Duodenal mucosa (tissue), 2 donors: ENCODE measurements at regions not wholly inside any gene's neighbourhood (a gene's known extent, or its start where the extent isn't known, plus 50 kb on each side); places are given as distances from the start of the nearest gene placed in this dataset.

Source experiments
- H3K27ac ChIP-seq: one replicate; pipeline ENCODE4 v1.7.0; 2013; ENCODE audit warnings: low read depth, low read length
- H3K27me3 ChIP-seq, 2 donors: one replicate each; pipeline ENCODE4 v1.7.0; 2013; ENCODE audit warnings: low read length in 2 of 2, control low read depth in 1 of 2; ENCODE audit not compliant: insufficient read depth in 2 of 2, control insufficient read depth in 1 of 2
- H3K36me3 ChIP-seq, 2 donors: one replicate each; pipeline ENCODE4 v1.7.0; 2013; ENCODE audit warnings: low read length in 2 of 2, control low read depth in 1 of 2; ENCODE audit not compliant: insufficient read depth in 2 of 2, control insufficient read depth in 1 of 2
- H3K4me1 ChIP-seq, 2 donors: one replicate each; pipeline ENCODE4 v1.7.0; 2013; ENCODE audit warnings: low read length in 2 of 2, control low read depth in 1 of 2; ENCODE audit not compliant: insufficient read depth in 2 of 2, control insufficient read depth in 1 of 2
- H3K4me3 ChIP-seq, 2 donors: one replicate each; pipeline ENCODE4 v1.7.0; 2013; ENCODE audit warnings: low read length in 2 of 2, low read depth in 1 of 2
- H3K9ac ChIP-seq, 2 donors: one replicate each; pipeline ENCODE4 v1.7.0; 2013; ENCODE audit warnings: low read length in 2 of 2, low read depth in 1 of 2
- H3K9me3 ChIP-seq, 2 donors: one replicate each; pipeline ENCODE4 v1.7.0; 2013; ENCODE audit warnings: low read length in 2 of 2, control low read depth in 1 of 2; ENCODE audit not compliant: control insufficient read depth in 1 of 2

GRCh38 chr9:29021632-29022031 lies 1448.4 kb upstream of the C9orf72 start:
- Histone ChIP-seq H3K27me3 (no peaks in the 10 kb centered on the region), H3K27ac (no peak overlapping the region), H3K9me3 (peaks cover 0 to 2% of the 10 kb centered on the region in 2 donors), H3K4me3 (no peak overlapping the region), H3K4me1 (no peaks in the 10 kb centered on the region), H3K36me3 (no peaks in the 10 kb centered on the region), H3K9ac (no peak overlapping the region)

DNA sequence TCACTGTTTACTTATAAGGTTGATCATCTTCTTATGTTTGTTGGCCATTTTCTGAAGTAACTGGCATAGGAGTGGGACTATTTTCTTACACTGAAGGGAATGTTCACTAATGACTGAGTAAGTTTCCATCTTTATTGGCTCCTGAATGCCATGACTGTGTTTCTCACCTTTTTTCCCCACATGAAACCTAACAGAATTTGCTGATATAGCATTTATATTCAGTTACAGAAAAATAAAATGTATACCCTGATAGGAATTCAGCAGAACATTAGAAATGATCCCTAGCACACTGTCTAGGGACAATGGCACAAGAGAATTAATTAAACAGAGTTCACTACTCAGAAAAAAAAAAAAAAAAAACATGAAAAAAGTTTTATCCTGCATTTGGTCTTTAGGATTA lies 1465.1 kb upstream of the C9orf72 start:
- H3K36me3 ChIP-seq = no peaks in the 10 kb centered on the region
- no peak overlapping the region for H3K4me3 ChIP-seq
- H3K27ac ChIP-seq = no peak overlapping the region

GRCh38 chr9:29039258-29039657 lies 1466.0 kb upstream of the C9orf72 start:
- Histone ChIP-seq H3K4me1 (no peaks in the 10 kb centered on the region), H3K27ac (no peak overlapping the region), H3K9ac (no peak overlapping the region), H3K36me3 (no peaks in the 10 kb centered on the region), H3K9me3 (peaks cover 0 to 6% of the 10 kb centered on the region in 2 donors), H3K4me3 (no peak overlapping the region), H3K27me3 (no peaks in the 10 kb centered on the region)

More for the DNA sequence above, 1465.1 kb upstream of the C9orf72 start:
- Histone ChIP-seq H3K27me3 (no peaks in the 10 kb centered on the region), H3K4me1 (no peaks in the 10 kb centered on the region), H3K9ac (no peak overlapping the region), H3K9me3 (peaks cover 0 to 6% of the 10 kb centered on the region in 2 donors)

DNA sequence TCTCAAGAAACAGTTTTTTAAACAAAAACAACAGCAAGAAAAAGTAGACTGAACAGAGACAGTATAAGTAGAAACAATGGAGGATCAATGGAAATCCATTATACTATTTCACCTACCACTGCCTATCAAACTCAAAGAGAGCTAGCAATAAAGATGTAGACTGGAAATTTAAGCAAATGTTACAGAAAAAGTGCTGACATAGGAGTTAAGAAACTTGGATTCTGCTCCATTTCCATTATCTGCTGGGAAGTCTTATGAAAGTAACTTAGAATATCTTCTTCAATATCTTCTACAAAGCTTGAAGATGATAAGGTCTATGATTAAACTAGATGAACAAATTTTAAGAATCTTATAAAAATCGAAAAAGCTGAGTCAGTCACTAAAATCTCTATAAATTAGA lies 1469.8 kb upstream of the C9orf72 start:
- H3K4me3 ChIP-seq = no peak overlapping the region
- peaks cover 0 to 6% of the 10 kb centered on the region in 2 donors for H3K9me3 ChIP-seq
- H3K27ac ChIP-seq = no peak overlapping the region
- H3K9ac ChIP-seq = no peak overlapping the region
- no peaks in the 10 kb centered on the region for H3K36me3 ChIP-seq
- H3K27me3 ChIP-seq = no peaks in the 10 kb centered on the region
- no peaks in the 10 kb centered on the region for H3K4me1 ChIP-seq

GRCh38 chr9:29044959-29045358 lies 1471.7 kb upstream of the C9orf72 start:
- Histone ChIP-seq H3K4me3 (no peak overlapping the region), H3K9ac (no peak overlapping the region), H3K27me3 (no peaks in the 10 kb centered on the region), H3K4me1 (no peaks in the 10 kb centered on the region), H3K36me3 (no peaks in the 10 kb centered on the region), H3K9me3 (no peaks in the 10 kb centered on the region), H3K27ac (no peak overlapping the region)

GRCh38 chr9:29060041-29060440 lies 1486.8 kb upstream of the C9orf72 start:
- Histone ChIP-seq H3K4me1 (no peaks in the 10 kb centered on the region), H3K36me3 (no peaks in the 10 kb centered on the region), H3K4me3 (no peak overlapping the region), H3K27me3 (no peaks in the 10 kb centered on the region), H3K27ac (no peak overlapping the region), H3K9me3 (no peaks in the 10 kb centered on the region), H3K9ac (no peak overlapping the region)

- H3K4me1 ChIP-seq = no peaks in the 10 kb centered on the region
- H3K36me3 ChIP-seq = no peaks in the 10 kb centered on the region
- H3K4me3 ChIP-seq = no peak overlapping the region
- no peak overlapping the region for H3K9ac ChIP-seq
- no peaks in the 10 kb centered on the region for H3K27me3 ChIP-seq
- no peak overlapping the region for H3K27ac ChIP-seq
- H3K9me3 ChIP-seq = no peaks in the 10 kb centered on the region
Observed at GRCh38 chr9:29062446-29062845, 1489.2 kb upstream of the C9orf72 start.

- H3K27me3 ChIP-seq = no peaks in the 10 kb centered on the region
- H3K9me3 ChIP-seq = no peaks in the 10 kb centered on the region
- H3K27ac ChIP-seq = no peak overlapping the region
- H3K4me1 ChIP-seq = no peaks in the 10 kb centered on the region
- no peak overlapping the region for H3K4me3 ChIP-seq
- no peak overlapping the region for H3K9ac ChIP-seq
- no peaks in the 10 kb centered on the region for H3K36me3 ChIP-seq
Observed at GRCh38 chr9:29063031-29063430, 1489.8 kb upstream of the C9orf72 start.

- Histone ChIP-seq H3K4me3 (no peak overlapping the region), H3K27me3 (no peaks in the 10 kb centered on the region), H3K9me3 (no peaks in the 10 kb centered on the region), H3K27ac (no peak overlapping the region), H3K9ac (no peak overlapping the region), H3K4me1 (no peaks in the 10 kb centered on the region), H3K36me3 (no peaks in the 10 kb centered on the region)
Observed at GRCh38 chr9:29066141-29066640, 1492.9 kb upstream of the C9orf72 start.

GRCh38 chr9:29068461-29068860 lies 1495.2 kb upstream of the C9orf72 start:
- Histone ChIP-seq H3K27me3 (no peaks in the 10 kb centered on the region), H3K4me1 (no peaks in the 10 kb centered on the region), H3K4me3 (no peak overlapping the region), H3K36me3 (no peaks in the 10 kb centered on the region), H3K27ac (no peak overlapping the region), H3K9me3 (no peaks in the 10 kb centered on the region), H3K9ac (no peak overlapping the region)

GRCh38 chr9:29069376-29069775 lies 1496.1 kb upstream of the C9orf72 start:
- Histone ChIP-seq H3K27ac (no peak overlapping the region), H3K9me3 (no peaks in the 10 kb centered on the region), H3K27me3 (no peaks in the 10 kb centered on the region), H3K9ac (no peak overlapping the region), H3K4me3 (no peak overlapping the region), H3K36me3 (no peaks in the 10 kb centered on the region), H3K4me1 (no peaks in the 10 kb centered on the region)
